Posterior cingulate gyrus (tissue), 11 donors: ENCODE measurements at regions not wholly inside any gene's neighbourhood (a gene's known extent, or its start where the extent isn't known, plus 50 kb on each side); places are given as distances from the start of the nearest gene placed in this dataset.
A peak's percentile ranks its signal among the peaks of the same experiment; 100 is the strongest.
"Not testable (repeated sequence)": the region's sequence is repeated elsewhere in the genome, so short reads cannot be mapped to it uniquely, and the experiment has no call there.

Experiments used
- DNase-seq, 10 donors: peaks; one replicate each; pipeline versions ENCODE4 v3.0.0 to v3.0.0-alpha.2; 2020 to 2021; ENCODE audit warnings: mixed read lengths in 3 of 10
- intact Hi-C: fragments of 100-400 bp; cut with DNase I; formaldehyde crosslinking; loops from one replicate; pipeline ENCODE4 v1.15.1; 2023

- DNase-seq, intact Hi-C loops: not testable (repeated sequence)
These were observed 132.7 kb downstream of the SNX10 start for GRCh38 chr7:26424319-26424718.

GRCh38 chr7:26425655-26426054, 134.0 kb downstream of the SNX10 start:
- DNase-seq = no peak
- intact Hi-C loops = no loop called here

GRCh38 chr7:26426096-26426495, 134.4 kb downstream of the SNX10 start:
- DNase-seq = no peak

GRCh38 chr7:26428571-26428970, 136.9 kb downstream of the SNX10 start:
- DNase-seq = no peak
- intact Hi-C loops = no loop called here

More at GRCh38 chr7:26426096-26426495, 134.4 kb downstream of the SNX10 start:
- intact Hi-C loops = no loop called here

- DNase-seq = no peak
- intact Hi-C loops = no loop called here
These were observed 137.5 kb downstream of the SNX10 start for GRCh38 chr7:26429168-26429567.

GRCh38 chr7:26434974-26435373, 143.3 kb downstream of the SNX10 start:
- intact Hi-C loops = no loop called here
- no peak for DNase-seq

- intact Hi-C loops = no loop called here
- DNase-seq = no peak
These were observed 145.4 kb downstream of the SNX10 start for GRCh38 chr7:26437003-26437532.

- intact Hi-C loops = no loop called here
- DNase-seq = no peak
These were observed 146.4 kb downstream of the SNX10 start for GRCh38 chr7:26438078-26438477.

- DNase-seq = no peak
- intact Hi-C loops = no loop called here
These were observed 148.0 kb downstream of the SNX10 start for GRCh38 chr7:26439521-26440232.

GRCh38 chr7:26440233-26441001, 148.8 kb downstream of the SNX10 start:
- no peak for DNase-seq
- intact Hi-C loops = no loop called here

- DNase-seq = peak in 2 of 10 donors; percentile 14 to 81
- intact Hi-C loops = no loop called here
These were observed 149.4 kb downstream of the SNX10 start for GRCh38 chr7:26441002-26441521.

GRCh38 chr7:26441611-26442277, 150.1 kb downstream of the SNX10 start:
- no peak for DNase-seq
- intact Hi-C loops = no loop called here

GRCh38 chr7:26443006-26443405, 151.3 kb downstream of the SNX10 start:
- no peak for DNase-seq
- intact Hi-C loops = no loop called here

- no peak for DNase-seq
- intact Hi-C loops = no loop called here
These were observed 152.1 kb downstream of the SNX10 start for GRCh38 chr7:26443751-26444150.

GRCh38 chr7:26444555-26444954, 152.9 kb downstream of the SNX10 start:
- intact Hi-C loops = no loop called here
- no peak for DNase-seq

GRCh38 chr7:26447116-26447515, 155.5 kb downstream of the SNX10 start:
- intact Hi-C loops = no loop called here
- DNase-seq = no peak

- intact Hi-C loops = no loop called here
- DNase-seq = no peak
These were observed 157.8 kb downstream of the SNX10 start for GRCh38 chr7:26449175-26450165.

GRCh38 chr7:26451997-26452396, 160.3 kb downstream of the SNX10 start:
- intact Hi-C loops = no loop called here
- no peak for DNase-seq

- no peak for DNase-seq
- intact Hi-C loops = no loop called here
These were observed 162.5 kb downstream of the SNX10 start for GRCh38 chr7:26454180-26454579.
